K562 (cell line): ENCODE measurements at regions not wholly inside any gene's neighbourhood (a gene's known extent, or its start where the extent isn't known, plus 50 kb on each side); places are given as distances from the start of the nearest gene placed in this dataset.

Experiments
- ARID2 ChIP-seq: fragments of 450-650 bp; IDR thresholded peaks from 2 replicates; pipeline ENCODE4 v1.6.1; 2017; ENCODE audit warnings: antibody characterized with exemption, mild to moderate bottlenecking
- ARID4B ChIP-seq: sonication (generic); formaldehyde crosslinking; IDR thresholded peaks from 2 replicates; pipeline ENCODE4 v1.8.0; 2022; ENCODE audit warnings: mild to moderate bottlenecking, missing genetic modification reagents
- CEBPG ChIP-seq, 3 experiments: fragments of 200-800 bp in 1 of 3; sonication (Bioruptor generic) in 1 of 3; sonication (generic) in 1 of 3; formaldehyde crosslinking in 1 of 3; IDR thresholded peaks in 2 of 3; conservative IDR thresholded peaks in 1 of 3; 2 replicates each; pipeline versions ENCODE4 v1.6.1 to v1.8.0; 2016 to 2022; ENCODE audit warnings: missing compliant biosample characterization in 2 of 3, missing genetic modification characterization in 2 of 3, mild to moderate bottlenecking in 1 of 3, missing genetic modification reagents in 1 of 3
- CHD4 ChIP-seq: fragments of 200-600 bp; sonication (generic); IDR thresholded peaks from 3 replicates; pipeline ENCODE4 v1.6.1; 2012; ENCODE audit warnings: low read depth, mild to moderate bottlenecking, mixed read lengths, low read length, inconsistent platforms; ENCODE audit not compliant: insufficient read depth, insufficient replicate concordance, poor library complexity, severe bottlenecking
- ESRRA ChIP-seq: fragments of 450-650 bp; IDR thresholded peaks from 2 replicates; pipeline ENCODE4 v1.6.1; 2014; ENCODE audit warnings: low read depth, mild to moderate bottlenecking, moderate library complexity, borderline replicate concordance
- SIN3B ChIP-seq: fragments of 450-650 bp; IDR thresholded peaks from 2 replicates; pipeline ENCODE4 v1.6.1; 2017; ENCODE audit warnings: low read depth, mild to moderate bottlenecking, moderate library complexity
- ZBTB17 ChIP-seq: fragments of 450-650 bp; formaldehyde crosslinking; IDR thresholded peaks from 2 replicates; pipeline ENCODE4 v1.4.0; 2020; ENCODE audit warnings: mild to moderate bottlenecking
- ZBTB8A ChIP-seq: fragments of 450-650 bp; IDR thresholded peaks from 2 replicates; pipeline ENCODE4 v1.6.1; 2018; ENCODE audit warnings: mild to moderate bottlenecking, moderate library complexity; ENCODE audit not compliant: partially characterized antibody
- ZNF717 ChIP-seq: fragments of 250-450 bp; sonication (Bioruptor Pico); IDR thresholded peaks from 2 replicates; pipeline ENCODE4 v1.5.0; 2021

GRCh38 chr18:45222180-45222579, 393.1 kb upstream of the SLC14A2 start (continued):
- TF ChIP-seq ARID4B (CRISPR knock-in tag) (no peak), CHD4 (no peak), ZNF717 (CRISPR knock-in tag) (no peak), ZBTB8A (no peak), CEBPG (CRISPR knock-in tag; IDR thresholded peaks at IDR 0.05) (no peak), CEBPG (tag; conservative IDR thresholded peaks at IDR 0.05 in 1 of 2, IDR thresholded peaks at IDR 0.05 in 1 of 2) (no peak), SIN3B (no peak), ZBTB17 (CRISPR knock-in tag) (no peak), ARID2 (no peak), ESRRA (no peak)
